ENCODE measurements at regions not wholly inside any gene's neighbourhood (a gene's known extent, or its start where the extent isn't known, plus 50 kb on each side); places are given as distances from the start of the nearest gene placed in this dataset.

- DNase-seq (ENCODE audit: low read depth): no peak
Measured at GRCh38 chr12:43179486-43179885, 372.5 kb downstream of the ADAMTS20 start.

GRCh38 chr12:43177276-43177675 is 374.7 kb downstream of the ADAMTS20 start:
- no peak for DNase-seq (ENCODE audit: low read depth)

GRCh38 chr12:43169115-43169681 is 382.8 kb downstream of the ADAMTS20 start:
- DNase-seq (ENCODE audit: low read depth): no peak

- no peak for DNase-seq (ENCODE audit: low read depth)
Measured at GRCh38 chr12:43167691-43168090, 384.3 kb downstream of the ADAMTS20 start.

GRCh38 chr12:43165351-43165750 is 386.7 kb downstream of the ADAMTS20 start:
- DNase-seq (ENCODE audit: low read depth): no peak

- DNase-seq (ENCODE audit: low read depth): no peak
Measured at GRCh38 chr12:43162138-43162537, 389.9 kb downstream of the ADAMTS20 start.

GRCh38 chr12:43159506-43159905 is 392.5 kb downstream of the ADAMTS20 start:
- DNase-seq (ENCODE audit: low read depth): no peak

GRCh38 chr12:43158126-43158525 is 393.9 kb downstream of the ADAMTS20 start:
- no peak for DNase-seq (ENCODE audit: low read depth)

- no peak for DNase-seq (ENCODE audit: low read depth)
Measured at GRCh38 chr12:43155376-43155775, 396.6 kb downstream of the ADAMTS20 start.

- no peak for DNase-seq (ENCODE audit: low read depth)
Measured at GRCh38 chr12:43154498-43155045, 397.4 kb downstream of the ADAMTS20 start.

- DNase-seq (ENCODE audit: low read depth): no peak
Measured at GRCh38 chr12:43151441-43151981, 400.5 kb downstream of the ADAMTS20 start.

- DNase-seq (ENCODE audit: low read depth): no peak
Measured at GRCh38 chr12:43148691-43149090, 403.3 kb downstream of the ADAMTS20 start.

- no peak for DNase-seq (ENCODE audit: low read depth)
Measured at GRCh38 chr12:43147878-43148277, 404.1 kb downstream of the ADAMTS20 start.

GRCh38 chr12:43145481-43145880 is 406.5 kb downstream of the ADAMTS20 start:
- no peak for DNase-seq (ENCODE audit: low read depth)

GRCh38 chr12:43143278-43143677 is 408.7 kb downstream of the ADAMTS20 start:
- DNase-seq (ENCODE audit: low read depth): no peak

- no peak for DNase-seq (ENCODE audit: low read depth)
Measured at GRCh38 chr12:43132291-43132690, 419.7 kb downstream of the ADAMTS20 start.

- no peak for DNase-seq (ENCODE audit: low read depth)
Measured at GRCh38 chr12:43131301-43131700, 420.7 kb downstream of the ADAMTS20 start.

- no peak for DNase-seq (ENCODE audit: low read depth)
Measured at GRCh38 chr12:43127886-43128549, 424.0 kb downstream of the ADAMTS20 start.

- no peak for DNase-seq (ENCODE audit: low read depth)
Measured at GRCh38 chr12:43126652-43127375, 425.2 kb downstream of the ADAMTS20 start.

GRCh38 chr12:43123461-43123860 is 428.5 kb downstream of the ADAMTS20 start:
- no peak for DNase-seq (ENCODE audit: low read depth)

GRCh38 chr12:43120150-43120549 is 431.9 kb downstream of the ADAMTS20 start:
- DNase-seq (ENCODE audit: low read depth): no peak

- DNase-seq (ENCODE audit: low read depth): no peak
Measured at GRCh38 chr12:43118881-43119280, 433.1 kb downstream of the ADAMTS20 start.

GRCh38 chr12:43118234-43118633 is 433.8 kb downstream of the ADAMTS20 start:
- DNase-seq (ENCODE audit: low read depth): no peak
